GM06990 (cell line): ENCODE measurements at regions not wholly inside any gene's neighbourhood (a gene's known extent, or its start where the extent isn't known, plus 50 kb on each side); places are given as distances from the start of the nearest gene placed in this dataset.

Source experiments
- DNase-seq: peaks from one replicate; pipeline ENCODE4 v3.0.0-alpha.2; 2011; ENCODE audit not compliant: insufficient read length; ENCODE audit errors: extremely low read depth
- H3K27me3 ChIP-seq: replicated peaks from 2 replicates; pipeline ENCODE4 v1.6.0; 2011; ENCODE audit warnings: low read length; ENCODE audit not compliant: control insufficient read depth, insufficient read depth
- H3K36me3 ChIP-seq: 2 replicates; pipeline ENCODE4 v1.5.1; 2011; ENCODE audit warnings: low read length; ENCODE audit not compliant: control insufficient read depth, insufficient read depth
- H3K4me3 ChIP-seq: replicated peaks from 2 replicates; pipeline ENCODE4 v1.5.1; 2011; ENCODE audit warnings: low read depth, mild to moderate bottlenecking, control low read depth, low read length
- TF ChIP-seq, protein P1 (sequence below): IDR thresholded peaks from 2 replicates; pipeline ENCODE4 v1.5.1; 2011; ENCODE audit warnings: low read length, control low read depth, mild to moderate bottlenecking, inconsistent platforms; ENCODE audit not compliant: insufficient read depth, poor library complexity, severe bottlenecking

DNA sequence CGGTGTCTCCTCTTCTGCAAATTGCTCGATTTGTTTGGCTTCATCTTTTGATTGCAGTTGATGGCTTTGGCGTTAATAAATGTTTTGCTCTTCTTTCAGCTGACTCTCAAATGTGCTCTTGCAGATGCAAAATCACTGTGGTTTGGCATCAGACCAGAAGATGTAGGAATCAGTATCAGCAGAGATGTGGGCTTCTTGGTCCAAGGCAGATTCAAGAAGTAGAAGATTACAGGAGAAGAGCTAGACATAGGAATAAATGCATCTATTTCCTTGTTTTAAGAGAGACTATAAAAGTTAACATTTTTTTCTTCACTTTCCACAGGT, 59.8 kb upstream of the BACH1 start:
- no peaks in the 10 kb centered on the region for H3K27me3 ChIP-seq
- no peak for DNase-seq
- no peak overlapping the region for H3K4me3 ChIP-seq
- no peaks in the 10 kb centered on the region for H3K36me3 ChIP-seq
- TF ChIP-seq, protein P1, sequence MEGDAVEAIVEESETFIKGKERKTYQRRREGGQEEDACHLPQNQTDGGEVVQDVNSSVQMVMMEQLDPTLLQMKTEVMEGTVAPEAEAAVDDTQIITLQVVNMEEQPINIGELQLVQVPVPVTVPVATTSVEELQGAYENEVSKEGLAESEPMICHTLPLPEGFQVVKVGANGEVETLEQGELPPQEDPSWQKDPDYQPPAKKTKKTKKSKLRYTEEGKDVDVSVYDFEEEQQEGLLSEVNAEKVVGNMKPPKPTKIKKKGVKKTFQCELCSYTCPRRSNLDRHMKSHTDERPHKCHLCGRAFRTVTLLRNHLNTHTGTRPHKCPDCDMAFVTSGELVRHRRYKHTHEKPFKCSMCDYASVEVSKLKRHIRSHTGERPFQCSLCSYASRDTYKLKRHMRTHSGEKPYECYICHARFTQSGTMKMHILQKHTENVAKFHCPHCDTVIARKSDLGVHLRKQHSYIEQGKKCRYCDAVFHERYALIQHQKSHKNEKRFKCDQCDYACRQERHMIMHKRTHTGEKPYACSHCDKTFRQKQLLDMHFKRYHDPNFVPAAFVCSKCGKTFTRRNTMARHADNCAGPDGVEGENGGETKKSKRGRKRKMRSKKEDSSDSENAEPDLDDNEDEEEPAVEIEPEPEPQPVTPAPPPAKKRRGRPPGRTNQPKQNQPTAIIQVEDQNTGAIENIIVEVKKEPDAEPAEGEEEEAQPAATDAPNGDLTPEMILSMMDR = no peak

DNA sequence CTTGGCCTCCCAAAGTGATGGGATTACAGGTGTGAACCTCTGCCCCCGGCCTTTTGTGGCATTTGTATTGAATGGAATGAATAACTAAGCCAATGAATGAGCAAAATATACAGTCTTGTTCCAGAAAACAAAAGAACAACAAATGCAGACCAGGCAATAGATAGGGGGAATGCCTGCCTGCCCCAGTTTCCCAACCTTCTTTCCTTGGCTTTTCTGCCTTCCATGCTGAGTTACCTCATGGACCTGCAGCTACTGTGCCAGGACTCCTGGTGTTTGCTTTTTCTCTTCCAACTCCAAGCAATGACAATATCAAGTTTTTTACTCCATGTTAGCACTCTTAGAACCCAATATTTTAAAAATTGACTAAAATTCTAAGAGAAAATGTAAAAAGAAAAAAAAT, 58.6 kb upstream of the BACH1 start:
- Histone ChIP-seq H3K36me3 (no peaks in the 10 kb centered on the region), H3K4me3 (no peak overlapping the region), H3K27me3 (no peaks in the 10 kb centered on the region)
- TF ChIP-seq, protein P1 = no peak
- no peak for DNase-seq

DNA sequence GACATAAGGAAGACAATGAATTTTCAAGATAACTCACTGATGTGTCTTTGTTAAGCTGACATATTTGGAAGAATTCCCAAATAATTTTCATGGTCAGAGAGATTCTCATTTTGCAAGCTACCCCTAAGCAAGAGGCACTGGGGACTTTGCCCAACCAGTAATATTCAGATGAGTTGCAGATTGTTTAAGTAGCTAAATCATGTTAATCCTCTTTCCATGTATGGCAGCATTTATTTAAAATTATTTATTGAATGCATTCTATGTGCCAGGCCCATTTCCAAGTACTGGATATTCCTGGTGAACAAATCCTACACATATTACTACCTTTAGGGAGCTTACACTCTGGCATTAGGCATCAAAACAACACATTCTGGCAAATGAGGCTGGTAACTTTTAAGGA, 56.5 kb upstream of the BACH1 start:
- Histone ChIP-seq H3K27me3 (no peaks in the 10 kb centered on the region), H3K36me3 (no peaks in the 10 kb centered on the region), H3K4me3 (no peak overlapping the region)
- no peak for DNase-seq
- TF ChIP-seq, protein P1 = no peak

DNA sequence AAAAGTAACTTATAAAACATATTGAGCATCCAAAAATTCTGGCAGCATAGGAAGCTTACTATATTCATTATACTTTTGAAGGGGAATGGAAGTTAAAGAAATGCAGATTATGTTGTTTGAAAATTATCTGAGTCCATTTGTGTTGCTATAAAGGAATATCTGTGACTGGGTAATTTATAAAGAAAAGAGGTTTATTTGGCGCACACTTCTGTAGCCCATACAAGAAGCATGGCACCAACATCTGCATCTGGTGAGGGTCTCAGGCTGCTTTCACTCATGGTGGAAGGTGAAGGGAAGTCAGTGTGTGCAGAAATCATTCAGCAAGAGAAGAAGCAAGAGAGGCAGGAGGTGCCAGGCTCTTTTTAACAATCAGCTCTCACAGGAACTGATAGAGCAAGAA, 55.5 kb upstream of the BACH1 start:
- TF ChIP-seq, protein P1 = no peak

DNA sequence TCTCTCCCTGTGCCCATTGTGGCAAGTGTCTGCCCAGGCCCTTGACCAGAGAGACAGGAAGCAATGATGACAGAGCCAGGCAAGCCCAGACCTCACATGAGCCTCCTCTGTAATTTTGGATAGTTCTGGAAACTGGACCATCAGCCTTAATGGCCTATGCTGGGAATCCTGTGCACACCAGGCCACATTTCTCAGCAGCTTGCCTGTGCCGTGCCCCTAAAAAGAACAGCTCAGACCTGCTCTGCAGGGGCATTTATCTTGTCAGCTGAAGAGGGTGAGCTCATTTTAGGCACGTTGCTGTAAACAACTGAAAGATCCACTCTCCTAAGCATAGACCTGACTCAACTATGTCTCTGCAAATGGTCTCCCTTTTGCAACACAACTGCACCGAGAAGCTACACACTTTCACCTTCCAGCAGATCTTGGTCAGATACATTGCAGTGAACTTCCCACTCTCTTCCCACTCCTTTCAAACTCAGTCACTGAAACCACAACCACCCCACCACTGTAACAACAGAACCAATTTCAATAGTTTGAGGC, 53.5 kb upstream of the BACH1 start:
- Histone ChIP-seq H3K36me3 (no peaks in the 10 kb centered on the region), H3K27me3 (no peaks in the 10 kb centered on the region), H3K4me3 (no peak overlapping the region)
- TF ChIP-seq, protein P1 = no peak
- DNase-seq = no peak

More for the DNA sequence above, 55.5 kb upstream of the BACH1 start:
- no peaks in the 10 kb centered on the region for H3K36me3 ChIP-seq
- no peaks in the 10 kb centered on the region for H3K27me3 ChIP-seq
- no peak for DNase-seq
- H3K4me3 ChIP-seq = no peak overlapping the region

DNA sequence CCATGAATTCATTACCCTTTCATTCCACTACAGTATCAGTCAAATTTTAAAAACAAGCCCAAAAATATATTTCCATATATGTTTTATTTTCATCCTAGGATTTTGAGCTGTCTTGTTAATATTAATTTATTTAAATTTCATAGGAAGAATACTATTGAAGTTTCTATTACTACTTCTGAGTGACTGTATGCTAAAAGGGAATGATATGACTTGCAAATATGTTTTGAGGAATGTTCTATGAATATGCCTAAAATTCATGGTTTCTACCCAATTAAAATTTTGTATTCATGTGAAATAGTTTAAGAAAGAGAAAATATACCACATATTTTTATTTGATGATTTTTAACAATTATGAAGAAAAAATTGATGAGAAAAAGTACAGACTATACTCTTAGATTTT, 52.9 kb upstream of the BACH1 start:
- Histone ChIP-seq H3K4me3 (no peak overlapping the region), H3K27me3 (no peaks in the 10 kb centered on the region), H3K36me3 (no peaks in the 10 kb centered on the region)
- TF ChIP-seq, protein P1 = no peak
- no peak for DNase-seq
